H9 (cell line): ENCODE measurements at regions not wholly inside any gene's neighbourhood (a gene's known extent, or its start where the extent isn't known, plus 50 kb on each side); places are given as distances from the start of the nearest gene placed in this dataset.

Experiments used
- DNase-seq: peaks from one replicate; pipeline ENCODE4 v3.0.0-alpha.2; 2017
- H2AFZ ChIP-seq: one replicate; pipeline ENCODE4 v1.6.1; 2013; ENCODE audit warnings: mild to moderate bottlenecking, low read length, control low read depth, moderate library complexity
- H2AK5ac ChIP-seq: 2 replicates; pipeline ENCODE4 v1.6.1; 2013; ENCODE audit warnings: low read length, control low read depth, mixed read lengths; ENCODE audit not compliant: insufficient read length
- H2BK120ac ChIP-seq: one replicate; pipeline ENCODE4 v1.6.1; 2013; ENCODE audit warnings: low read depth, mild to moderate bottlenecking, low read length, control low read depth, inconsistent platforms; ENCODE audit not compliant: poor library complexity, severe bottlenecking
- H2BK12ac ChIP-seq: 2 replicates; pipeline ENCODE4 v1.6.1; 2013; ENCODE audit warnings: low read length, control low read depth, mixed read lengths, low read depth; ENCODE audit not compliant: insufficient read length
- H2BK15ac ChIP-seq: 2 replicates; pipeline ENCODE4 v1.6.1; 2013; ENCODE audit warnings: low read depth, low read length, control low read depth
- H2BK20ac ChIP-seq: one replicate; pipeline ENCODE4 v1.6.1; 2013; ENCODE audit warnings: low read depth, mild to moderate bottlenecking, low read length, control low read depth, inconsistent platforms; ENCODE audit not compliant: poor library complexity, severe bottlenecking
- H2BK5ac ChIP-seq: 2 replicates; pipeline ENCODE4 v1.6.1; 2013; ENCODE audit warnings: low read length, control low read depth, mixed read lengths; ENCODE audit not compliant: insufficient read length
- H3K14ac ChIP-seq: 2 replicates; pipeline ENCODE4 v1.6.1; 2013; ENCODE audit warnings: low read length, control low read depth; ENCODE audit not compliant: insufficient read depth
- H3K18ac ChIP-seq: 2 replicates; pipeline ENCODE4 v1.6.1; 2013; ENCODE audit warnings: low read depth, mild to moderate bottlenecking, mixed read lengths, low read length, control low read depth; ENCODE audit not compliant: insufficient read length
- H3K23ac ChIP-seq: 2 replicates; pipeline ENCODE4 v1.6.1; 2013; ENCODE audit warnings: low read length, control low read depth, mixed read lengths, low read depth; ENCODE audit not compliant: insufficient read length
- H3K23me2 ChIP-seq: 2 replicates; pipeline ENCODE4 v1.6.1; 2013; ENCODE audit warnings: low read depth, mild to moderate bottlenecking, mixed read lengths, low read length, control low read depth; ENCODE audit not compliant: insufficient read length, poor library complexity, severe bottlenecking
- H3K27ac ChIP-seq: 2 replicates; pipeline ENCODE4 v1.5.1; 2013; ENCODE audit warnings: low read length, control low read depth, mixed read lengths, low read depth; ENCODE audit not compliant: insufficient read length
- H3K27me3 ChIP-seq: 2 replicates; pipeline ENCODE4 v1.6.1; 2013; ENCODE audit warnings: low read length, control low read depth, inconsistent platforms; ENCODE audit not compliant: insufficient read depth
- H3K4ac ChIP-seq: 2 replicates; pipeline ENCODE4 v1.6.1; 2013; ENCODE audit warnings: low read depth, mild to moderate bottlenecking, control low read depth, inconsistent platforms, low read length, moderate library complexity
- H3K4me1 ChIP-seq: 2 replicates; pipeline ENCODE4 v1.6.1; 2013; ENCODE audit warnings: low read length, control low read depth, inconsistent platforms; ENCODE audit not compliant: insufficient read depth
- H3K4me2 ChIP-seq: 2 replicates; pipeline ENCODE4 v1.6.1; 2013; ENCODE audit warnings: low read length, control low read depth, mixed read lengths; ENCODE audit not compliant: insufficient read length, insufficient read depth
- H3K56ac ChIP-seq: 2 replicates; pipeline ENCODE4 v1.6.1; 2013; ENCODE audit warnings: low read depth, mild to moderate bottlenecking, mixed read lengths, low read length, control low read depth; ENCODE audit not compliant: insufficient read length
- H3K79me1 ChIP-seq: 2 replicates; pipeline ENCODE4 v1.6.1; 2013; ENCODE audit warnings: low read depth, mild to moderate bottlenecking, moderate library complexity, low read length, control low read depth, inconsistent platforms; ENCODE audit not compliant: insufficient read depth, poor library complexity, severe bottlenecking
- H3K79me2 ChIP-seq: 2 replicates; pipeline ENCODE4 v1.6.1; 2013; ENCODE audit warnings: low read length, control low read depth, inconsistent platforms; ENCODE audit not compliant: insufficient read depth
- H3K9ac ChIP-seq: 2 replicates; pipeline ENCODE4 v1.6.1; 2013; ENCODE audit warnings: low read length, control low read depth, mixed read lengths; ENCODE audit not compliant: insufficient read length; ENCODE audit errors: extremely low read depth
- H3K9me3 ChIP-seq: one replicate; pipeline ENCODE4 v1.6.1; 2013; ENCODE audit warnings: low read depth, low read length, inconsistent platforms; ENCODE audit not compliant: control insufficient read depth
- H3T11ph ChIP-seq: one replicate; pipeline ENCODE4 v1.6.1; 2013; ENCODE audit warnings: mild to moderate bottlenecking, low read length, control low read depth, inconsistent platforms
- H4K20me1 ChIP-seq: one replicate; pipeline ENCODE4 v1.6.1; 2013; ENCODE audit not compliant: control insufficient read depth, insufficient read length, insufficient read depth
- H4K5ac ChIP-seq: 2 replicates; pipeline ENCODE4 v1.6.1; 2013; ENCODE audit warnings: low read depth, mild to moderate bottlenecking, mixed read lengths, low read length, control low read depth; ENCODE audit not compliant: insufficient read length
- H4K8ac ChIP-seq: replicated peaks from 2 replicates; pipeline ENCODE4 v1.6.1; 2013; ENCODE audit warnings: low read length, control low read depth, mixed read lengths, low read depth; ENCODE audit not compliant: insufficient read length
- H4K91ac ChIP-seq: 2 replicates; pipeline ENCODE4 v1.6.1; 2013; ENCODE audit warnings: low read depth, mild to moderate bottlenecking, moderate library complexity, mixed read lengths, low read length, control low read depth; ENCODE audit not compliant: insufficient read length
- H3K27ac Mint-ChIP-seq, 3 experiments: 2 replicates in 2 of 3; 3 replicates in 1 of 3; pipeline ENCODE4 v1.8.0; 2020 to 2021; ENCODE audit warnings: mixed read lengths in 3 of 3, mild to moderate bottlenecking in 1 of 3, moderate library complexity in 1 of 3
- H3K27me3 Mint-ChIP-seq: 2 replicates; pipeline ENCODE4 v1.8.0; 2021; ENCODE audit warnings: low read depth, mild to moderate bottlenecking, moderate library complexity, mixed read lengths
- H3K36me3 Mint-ChIP-seq, 3 experiments: 2 replicates in 2 of 3; 3 replicates in 1 of 3; pipeline ENCODE4 v1.8.0; 2020 to 2021; ENCODE audit warnings: low read depth in 3 of 3, mixed read lengths in 3 of 3; ENCODE audit not compliant: insufficient read depth in 1 of 3
- H3K4me1 Mint-ChIP-seq, 2 experiments: 2 replicates each; pipeline ENCODE4 v1.8.0; 2020; ENCODE audit warnings: mixed read lengths in 2 of 2
- H3K4me3 Mint-ChIP-seq, 2 experiments: 2 replicates in 1 of 2; 3 replicates in 1 of 2; pipeline ENCODE4 v1.8.0; 2020 to 2021; ENCODE audit warnings: mild to moderate bottlenecking in 2 of 2, mixed read lengths in 2 of 2, moderate library complexity in 1 of 2
- H3K9me3 Mint-ChIP-seq, 2 experiments: 2 replicates in 1 of 2; 3 replicates in 1 of 2; pipeline ENCODE4 v1.8.0; 2020; ENCODE audit warnings: mild to moderate bottlenecking in 2 of 2, mixed read lengths in 2 of 2, moderate library complexity in 1 of 2
- WGBS: extraction: QIAGEN DNeasy Blood & Tissue Kit; methylation state at CpG from one replicate; pipeline ENCODE4 v1.1.7; 2013; ENCODE audit warnings: missing lambda C conversion rate, low lambda C conversion rate, mixed read lengths; ENCODE audit not compliant: insufficient read length; ENCODE audit errors: extremely low coverage; 5-methylcytosine and 5-hydroxymethylcytosine counted together
- TF ChIP-seq, protein P1 (sequence below): fragments of 200-600 bp; sonication (generic); conservative IDR thresholded peaks from 3 replicates; pipeline ENCODE4 v1.8.0; 2021; ENCODE audit warnings: antibody characterized with exemption, mild to moderate bottlenecking

DNA sequence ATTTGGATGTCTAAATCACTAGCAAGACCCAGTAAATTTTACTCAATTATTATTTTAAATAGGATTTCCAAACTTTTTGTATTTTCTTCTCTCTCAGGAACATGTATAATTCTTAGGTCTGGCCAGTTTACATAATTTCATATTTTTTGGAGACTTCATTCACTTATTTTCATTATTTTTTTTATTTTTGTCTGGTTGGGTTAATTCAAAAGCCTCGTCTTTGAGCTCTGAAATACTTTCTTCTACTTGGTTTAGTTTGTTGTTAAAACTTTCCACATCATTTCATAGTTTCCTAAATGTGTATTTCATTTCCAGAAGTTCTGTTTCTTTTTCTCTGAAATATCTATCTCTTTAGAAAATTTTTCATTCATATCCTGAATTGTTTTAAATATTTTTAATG, 322.9 kb upstream of the SPRY2 start:
- Histone ChIP-seq H3K4ac (no peak overlapping the region), H3K14ac (no peak overlapping the region), H3K9me3 (no peaks in the 10 kb centered on the region), H3K4me2 (no peak overlapping the region), H4K20me1 (no peaks in the 10 kb centered on the region), H3K23me2 (no peaks in the 10 kb centered on the region), H3T11ph (no peak overlapping the region), H2BK20ac (no peak overlapping the region), H2BK5ac (no peak overlapping the region), H2BK120ac (no peak overlapping the region), H4K91ac (no peak overlapping the region), H2BK15ac (no peak overlapping the region), H3K79me2 (no peaks in the 10 kb centered on the region), H3K56ac (no peak overlapping the region), H4K8ac (no peak overlapping the region), H3K9ac (no peak overlapping the region), H2BK12ac (no peak overlapping the region), H3K4me1 (no peaks in the 10 kb centered on the region), H4K5ac (no peak overlapping the region), H3K79me1 (no peaks in the 10 kb centered on the region), H3K23ac (no peak overlapping the region), H3K18ac (no peak overlapping the region), H2AFZ (no peak overlapping the region), H3K27me3 (no peaks in the 10 kb centered on the region), H3K27ac (no peak overlapping the region), H2AK5ac (no peak overlapping the region)
- no peaks in the 10 kb centered on the region for H3K36me3 Mint-ChIP-seq
- peaks cover 6 to 11% of the 10 kb centered on the region in 2 experiments; a peak in 3 of 4 replicates for H3K4me1 Mint-ChIP-seq
- no peak overlapping the region for H3K4me3 Mint-ChIP-seq
- WGBS = no CpG with 5 or more reads among the region's 1 CpG
- TF ChIP-seq, protein P1, sequence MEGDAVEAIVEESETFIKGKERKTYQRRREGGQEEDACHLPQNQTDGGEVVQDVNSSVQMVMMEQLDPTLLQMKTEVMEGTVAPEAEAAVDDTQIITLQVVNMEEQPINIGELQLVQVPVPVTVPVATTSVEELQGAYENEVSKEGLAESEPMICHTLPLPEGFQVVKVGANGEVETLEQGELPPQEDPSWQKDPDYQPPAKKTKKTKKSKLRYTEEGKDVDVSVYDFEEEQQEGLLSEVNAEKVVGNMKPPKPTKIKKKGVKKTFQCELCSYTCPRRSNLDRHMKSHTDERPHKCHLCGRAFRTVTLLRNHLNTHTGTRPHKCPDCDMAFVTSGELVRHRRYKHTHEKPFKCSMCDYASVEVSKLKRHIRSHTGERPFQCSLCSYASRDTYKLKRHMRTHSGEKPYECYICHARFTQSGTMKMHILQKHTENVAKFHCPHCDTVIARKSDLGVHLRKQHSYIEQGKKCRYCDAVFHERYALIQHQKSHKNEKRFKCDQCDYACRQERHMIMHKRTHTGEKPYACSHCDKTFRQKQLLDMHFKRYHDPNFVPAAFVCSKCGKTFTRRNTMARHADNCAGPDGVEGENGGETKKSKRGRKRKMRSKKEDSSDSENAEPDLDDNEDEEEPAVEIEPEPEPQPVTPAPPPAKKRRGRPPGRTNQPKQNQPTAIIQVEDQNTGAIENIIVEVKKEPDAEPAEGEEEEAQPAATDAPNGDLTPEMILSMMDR = no peak
- no peak overlapping the region for H3K27ac Mint-ChIP-seq
- no peak for DNase-seq
- peaks cover 0 to 2% of the 10 kb centered on the region in 2 experiments; a peak in 1 of 5 replicates for H3K9me3 Mint-ChIP-seq
- H3K27me3 Mint-ChIP-seq = no peaks in the 10 kb centered on the region
